ENCODE measurements at regions not wholly inside any gene's neighbourhood (a gene's known extent, or its start where the extent isn't known, plus 50 kb on each side); places are given as distances from the start of the nearest gene placed in this dataset.

- in situ Hi-C loops (cut with HindIII; ENCODE audit: low sequenced_read_pairs): no loop called here
Observed at GRCh38 chr5:85813146-85813545, 804.6 kb upstream of the COX7C start.

GRCh38 chr5:85814596-85814995 lies 803.1 kb upstream of the COX7C start:
- in situ Hi-C loops (cut with HindIII; ENCODE audit: low sequenced_read_pairs): no loop called here

DNA sequence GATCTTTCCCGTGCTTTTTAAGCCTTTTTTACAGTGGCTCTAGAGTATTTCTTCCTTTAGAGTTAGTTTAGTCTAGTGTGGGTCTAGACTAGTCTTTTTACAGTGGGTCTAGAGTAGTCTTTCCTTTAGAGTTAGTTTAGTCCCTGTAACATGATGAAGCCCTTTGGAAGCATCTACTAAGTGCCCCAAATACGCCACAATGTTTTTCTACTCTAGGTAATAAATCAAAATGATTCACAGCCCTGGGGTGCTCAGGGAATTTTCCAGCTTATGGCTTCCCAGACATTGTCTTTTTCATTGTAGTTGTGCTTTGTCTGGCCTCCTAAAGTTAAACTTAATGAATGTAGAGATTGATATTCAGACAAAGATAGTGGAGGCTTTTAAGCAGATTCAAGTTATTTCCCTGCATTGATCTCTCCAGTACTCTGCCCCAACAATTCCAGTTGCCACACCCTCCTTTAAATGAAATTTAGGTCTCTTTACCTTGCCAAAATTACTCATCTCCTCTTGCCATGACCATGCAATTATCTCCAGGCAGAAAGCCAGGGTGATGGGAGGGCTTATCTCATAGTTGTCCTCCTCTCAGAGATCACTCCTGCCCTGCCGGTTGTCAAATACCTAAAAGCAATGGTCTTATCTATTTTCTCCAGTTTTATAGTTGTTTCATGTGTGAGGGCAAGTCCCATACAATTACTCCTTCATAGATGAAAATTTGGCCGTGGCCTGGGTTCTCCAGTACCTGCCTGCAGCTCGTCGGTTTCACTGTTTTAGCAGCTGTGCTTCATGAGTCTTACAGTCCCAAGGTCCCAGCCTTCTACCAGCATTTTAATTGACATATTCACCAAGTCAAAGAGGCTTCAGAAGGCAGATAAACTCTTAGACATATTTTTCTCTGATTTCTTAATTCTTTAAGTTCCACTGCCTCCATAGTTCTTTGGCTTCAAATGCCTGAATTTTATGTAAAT lies 794.0 kb upstream of the COX7C start:
- in situ Hi-C loops (cut with HindIII; ENCODE audit: low sequenced_read_pairs): no loop called here

GRCh38 chr5:85838781-85839180 lies 779.0 kb upstream of the COX7C start:
- in situ Hi-C loops (cut with HindIII; ENCODE audit: low sequenced_read_pairs): no loop called here

DNA sequence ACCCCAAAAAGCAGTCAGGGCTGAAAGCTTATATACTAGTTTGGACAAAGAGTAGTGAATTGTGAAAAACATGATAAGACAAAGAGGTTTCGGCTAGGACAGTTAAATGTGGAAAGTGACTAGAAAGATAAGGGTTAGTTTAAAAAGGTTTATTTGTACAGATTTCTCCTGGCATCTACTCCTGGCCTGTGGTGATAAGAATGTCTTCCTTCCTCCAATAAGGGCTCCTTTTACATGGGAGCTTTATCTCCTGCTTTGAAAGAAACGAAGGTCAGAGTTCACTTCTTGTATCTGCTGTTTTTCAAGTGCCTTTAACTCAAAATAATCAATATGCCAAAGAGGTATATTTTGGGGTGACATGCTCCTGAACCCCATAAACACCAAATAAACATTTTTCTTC lies 776.1 kb upstream of the COX7C start:
- in situ Hi-C loops (cut with HindIII; ENCODE audit: low sequenced_read_pairs): no loop called here

GRCh38 chr5:85843535-85843934 lies 774.2 kb upstream of the COX7C start:
- in situ Hi-C loops (cut with HindIII; ENCODE audit: low sequenced_read_pairs): no loop called here

DNA sequence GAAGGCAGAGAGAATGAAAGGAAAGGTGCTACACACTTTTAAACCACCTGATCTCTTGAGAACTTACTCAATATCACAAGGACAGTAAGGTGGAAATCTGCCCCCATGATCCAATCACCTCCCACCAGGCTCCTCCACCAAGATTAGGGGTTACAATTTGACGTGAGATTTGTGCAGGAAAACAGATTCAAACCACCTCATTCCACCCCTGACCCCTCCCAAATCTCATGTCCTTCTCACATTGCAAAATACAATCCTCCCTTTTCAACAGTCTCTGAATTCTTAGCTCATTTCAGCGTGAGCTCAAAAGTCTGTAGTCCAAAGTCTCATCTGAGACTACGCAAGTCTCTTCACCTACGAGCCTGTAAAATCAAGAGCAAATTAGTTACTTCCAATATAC lies 768.3 kb upstream of the COX7C start:
- in situ Hi-C loops (cut with HindIII; ENCODE audit: low sequenced_read_pairs): no loop called here

DNA sequence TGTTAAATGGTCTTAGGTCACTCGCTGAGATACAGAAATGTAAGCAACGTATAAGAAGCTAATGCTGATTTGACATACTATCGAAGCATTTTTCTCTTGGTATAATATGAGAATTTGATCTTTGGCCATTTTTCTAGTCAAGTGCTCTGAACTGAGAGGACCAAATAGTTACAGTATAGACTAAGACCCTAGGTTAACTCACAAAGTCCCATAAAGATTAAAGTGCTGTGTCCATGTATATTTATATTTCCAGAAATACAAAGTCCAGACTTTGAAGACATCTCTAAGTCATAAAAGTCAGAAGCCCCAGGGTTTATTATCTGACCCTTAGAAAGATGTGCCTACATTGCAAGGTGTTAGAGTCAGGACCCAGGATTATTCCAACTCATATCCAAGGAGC lies 752.4 kb upstream of the COX7C start:
- in situ Hi-C loops (cut with HindIII; ENCODE audit: low sequenced_read_pairs): no loop called here

- in situ Hi-C loops (cut with HindIII; ENCODE audit: low sequenced_read_pairs): no loop called here
Observed at GRCh38 chr5:85868070-85868469, 749.7 kb upstream of the COX7C start.

- in situ Hi-C loops (cut with HindIII; ENCODE audit: low sequenced_read_pairs): no loop called here
Observed at GRCh38 chr5:85893996-85894395, 723.7 kb upstream of the COX7C start.

DNA sequence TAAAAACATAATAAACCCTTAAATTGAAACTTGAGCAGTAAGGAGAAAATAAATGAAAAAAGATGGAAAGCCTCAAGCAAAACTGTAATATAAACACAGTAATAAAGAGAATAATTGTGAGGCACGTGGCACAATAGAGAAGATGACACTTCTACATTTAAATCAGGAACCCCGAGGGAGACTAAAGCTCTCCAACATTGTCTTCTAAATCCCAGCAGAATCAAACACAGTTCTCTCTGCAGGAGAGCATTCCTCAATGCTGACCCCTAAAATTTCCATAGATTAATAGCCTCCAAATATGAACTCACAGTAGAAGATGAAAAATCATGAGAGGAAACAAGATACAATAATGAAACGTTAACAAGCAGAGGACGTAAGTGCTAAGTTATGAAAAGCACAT lies 721.2 kb upstream of the COX7C start:
- in situ Hi-C loops (cut with HindIII; ENCODE audit: low sequenced_read_pairs): no loop called here

DNA sequence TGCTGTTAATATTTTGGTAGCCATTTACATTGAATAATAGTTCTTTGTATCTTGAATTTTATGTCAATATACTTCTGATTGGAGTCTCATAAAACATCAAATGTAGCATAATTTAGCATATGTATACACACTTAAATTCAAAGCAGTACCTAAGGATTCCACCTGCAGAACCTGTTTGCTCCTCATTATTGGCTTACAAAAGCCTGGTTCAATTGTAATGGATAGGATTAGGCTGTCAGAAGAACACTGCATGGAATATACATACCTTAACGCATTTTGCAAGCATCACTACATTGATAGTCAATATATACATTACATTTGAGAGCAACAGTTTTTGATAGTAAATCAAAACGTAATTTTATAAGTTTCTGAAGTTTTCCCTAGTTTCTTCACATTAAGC lies 711.3 kb upstream of the COX7C start:
- in situ Hi-C loops (cut with HindIII; ENCODE audit: low sequenced_read_pairs): no loop called here

DNA sequence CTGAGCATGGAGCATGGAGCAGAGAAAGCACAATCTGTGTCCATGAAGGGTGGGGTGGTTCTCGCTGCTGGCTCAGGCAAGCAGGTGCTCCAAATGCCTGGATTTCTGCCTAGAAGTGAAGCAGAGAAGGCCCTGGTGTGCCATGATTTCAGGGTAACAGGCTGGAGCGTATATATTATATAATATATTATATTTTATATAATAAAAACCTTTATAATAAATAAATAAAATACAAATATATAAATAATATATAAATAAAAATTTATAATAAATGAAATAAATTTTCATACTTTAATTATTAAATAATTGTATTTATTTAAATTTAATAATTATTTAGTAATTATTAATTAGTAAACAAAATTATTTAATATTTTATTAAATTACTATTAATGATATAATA lies 707.4 kb upstream of the COX7C start:
- in situ Hi-C loops (cut with HindIII; ENCODE audit: low sequenced_read_pairs): no loop called here

DNA sequence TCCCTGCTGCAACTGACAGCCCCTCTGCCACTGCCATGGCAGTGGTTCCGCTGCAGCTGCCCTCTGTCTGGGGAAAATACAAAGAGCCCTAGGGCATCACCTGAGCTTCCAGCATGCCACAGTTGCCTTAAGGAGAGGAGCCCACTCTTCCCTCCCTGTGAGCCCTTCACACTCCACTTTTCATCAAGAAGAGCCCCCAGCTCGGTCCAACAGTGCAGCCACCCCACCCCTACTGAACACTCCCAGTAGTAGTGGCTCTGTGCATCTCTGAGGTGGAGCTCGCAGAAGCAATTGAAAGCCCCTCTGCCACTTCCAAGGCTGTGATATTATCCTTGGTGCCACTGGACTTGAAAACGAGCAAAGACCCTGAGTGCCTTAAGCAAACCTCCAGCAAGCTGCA lies 696.8 kb upstream of the COX7C start:
- in situ Hi-C loops (cut with HindIII; ENCODE audit: low sequenced_read_pairs): no loop called here

GRCh38 chr5:85921590-85921989 lies 696.2 kb upstream of the COX7C start:
- in situ Hi-C loops (cut with HindIII; ENCODE audit: low sequenced_read_pairs): no loop called here

DNA sequence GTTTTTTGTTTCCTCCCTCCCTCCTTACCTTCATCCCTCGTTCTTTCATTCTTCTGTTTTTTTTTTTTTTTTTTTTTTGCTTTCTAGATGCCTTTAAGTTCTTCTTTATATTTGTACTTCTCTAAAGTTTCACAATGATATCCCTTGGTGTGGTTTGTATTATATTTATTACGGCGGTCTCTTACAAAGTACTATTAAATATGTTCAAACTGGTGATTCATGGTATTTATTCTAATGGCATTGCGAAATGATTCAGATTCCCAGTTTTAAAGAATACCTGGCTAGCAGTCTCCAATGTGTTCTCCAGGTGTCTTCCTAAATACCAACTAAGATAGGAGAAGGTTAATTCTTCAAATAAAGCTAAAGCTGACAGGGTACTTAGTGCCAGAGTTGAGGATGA lies 690.1 kb upstream of the COX7C start:
- in situ Hi-C loops (cut with HindIII; ENCODE audit: low sequenced_read_pairs): no loop called here

DNA sequence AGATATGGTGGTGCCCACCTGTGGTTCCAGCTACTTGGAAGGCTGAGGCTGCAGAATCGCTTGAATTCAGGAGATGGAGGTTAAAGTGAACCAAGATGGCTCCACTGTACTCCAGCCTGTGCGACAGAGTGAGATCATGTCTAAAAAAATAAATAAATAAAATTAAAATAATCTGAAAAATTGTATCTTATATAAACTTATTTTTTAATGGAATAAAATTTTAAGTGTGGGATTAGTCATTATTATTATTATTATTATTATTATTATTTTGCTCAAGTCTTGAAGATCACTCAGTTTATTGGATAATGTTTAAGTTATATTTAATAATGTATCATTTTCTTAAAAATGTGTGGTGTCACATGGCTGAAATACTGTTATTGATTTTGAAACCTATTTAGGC lies 688.0 kb upstream of the COX7C start:
- in situ Hi-C loops (cut with HindIII; ENCODE audit: low sequenced_read_pairs): no loop called here

DNA sequence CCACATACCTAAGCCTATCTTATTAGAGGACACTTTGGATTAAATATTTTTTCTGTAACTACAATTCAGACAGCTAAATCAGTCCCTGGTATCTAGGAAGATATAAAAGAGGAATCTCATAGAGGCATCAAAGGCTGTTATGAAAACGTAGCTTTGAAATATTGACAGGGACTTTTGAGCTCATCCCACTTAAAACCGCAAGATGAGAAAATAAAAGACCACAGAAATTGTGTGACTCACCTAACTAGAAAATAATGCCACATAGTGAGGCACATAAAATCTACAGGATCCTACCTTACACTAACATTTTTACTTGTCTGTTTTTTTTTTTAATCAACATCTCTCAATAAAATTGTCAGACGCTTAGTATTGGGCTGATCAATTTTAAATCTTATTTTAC lies 686.5 kb upstream of the COX7C start:
- in situ Hi-C loops (cut with HindIII; ENCODE audit: low sequenced_read_pairs): no loop called here

DNA sequence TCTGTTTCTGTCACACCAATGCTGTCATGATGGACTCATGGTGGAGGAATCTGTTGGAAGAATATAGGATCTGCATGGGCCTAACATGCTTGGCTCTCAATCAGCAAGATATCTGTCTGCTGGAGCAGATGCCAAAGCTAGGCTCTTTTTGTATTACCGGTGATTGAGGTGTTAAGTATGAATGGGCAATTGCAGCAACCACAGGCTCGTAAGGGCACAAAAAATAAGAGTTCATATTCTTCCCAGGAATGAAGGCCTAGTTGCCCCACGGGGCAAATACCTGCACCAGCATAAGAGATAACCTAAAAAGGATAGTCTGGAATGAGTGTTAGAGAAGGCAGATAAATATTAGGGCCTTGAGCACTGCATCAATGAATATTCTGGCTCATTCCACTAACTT lies 679.5 kb upstream of the COX7C start:
- in situ Hi-C loops (cut with HindIII; ENCODE audit: low sequenced_read_pairs): no loop called here

DNA sequence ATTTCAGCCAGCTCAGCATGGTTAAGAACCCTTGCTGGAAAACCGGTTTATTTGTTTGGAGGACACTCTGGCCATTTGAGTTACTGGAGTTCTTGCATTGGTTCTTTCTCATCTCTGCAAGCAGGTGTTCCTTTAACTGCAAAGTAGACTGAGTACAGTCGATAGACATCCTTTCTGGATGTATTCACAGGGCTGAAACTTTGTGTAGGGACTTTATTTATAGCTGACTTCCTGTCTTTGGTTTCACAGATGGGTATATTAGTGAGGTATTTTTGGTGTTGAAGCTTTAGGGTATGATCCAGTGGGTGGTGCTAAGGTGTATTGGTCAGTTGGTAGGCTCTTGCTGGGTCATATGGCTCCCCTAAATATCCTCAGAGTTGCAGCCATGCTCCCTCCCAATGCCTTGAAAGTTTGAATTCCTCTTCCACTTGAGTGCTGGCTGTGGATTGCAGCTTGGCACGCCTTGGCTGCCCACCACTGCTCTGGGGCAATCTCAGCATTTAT lies 666.0 kb upstream of the COX7C start:
- in situ Hi-C loops (cut with HindIII; ENCODE audit: low sequenced_read_pairs): no loop called here

- in situ Hi-C loops (cut with HindIII; ENCODE audit: low sequenced_read_pairs): no loop called here
Observed at GRCh38 chr5:85952680-85953079, 665.1 kb upstream of the COX7C start.

GRCh38 chr5:85967681-85968080 lies 650.1 kb upstream of the COX7C start:
- in situ Hi-C loops (cut with HindIII; ENCODE audit: low sequenced_read_pairs): no loop called here

- in situ Hi-C loops (cut with HindIII; ENCODE audit: low sequenced_read_pairs): no loop called here
Observed at GRCh38 chr5:85972539-85972938, 645.2 kb upstream of the COX7C start.

Data from DLD1 (cell line).